GM12891 (cell line): ENCODE measurements at regions not wholly inside any gene's neighbourhood (a gene's known extent, or its start where the extent isn't known, plus 50 kb on each side); places are given as distances from the start of the nearest gene placed in this dataset.

ENCODE experiments used
- DNase-seq: peaks from one replicate; pipeline ENCODE4 v3.0.0; 2011; ENCODE audit warnings: low spot score; ENCODE audit not compliant: insufficient read length
- FAIRE-seq: peaks from 2 replicates; lab custom pipeline; 2011; peaks lifted over from hg19 to GRCh38; lab: Jason Lieb, UNC
- PAX5 ChIP-seq: IDR thresholded peaks from 2 replicates; pipeline ENCODE4 v1.6.1; 2011; ENCODE audit warnings: low read length, moderate library complexity, mild to moderate bottlenecking; ENCODE audit not compliant: insufficient read depth, severe bottlenecking
- POLR2A ChIP-seq: IDR thresholded peaks from 2 replicates; pipeline ENCODE4 v1.6.1; 2011; ENCODE audit warnings: low read depth, low read length, control low read depth
- POLR2AphosphoS5 ChIP-seq: IDR thresholded peaks from 2 replicates; pipeline ENCODE4 v1.6.1; 2011; ENCODE audit warnings: low read depth, low read length, control low read depth
- POU2F2 ChIP-seq: IDR thresholded peaks from 2 replicates; pipeline ENCODE4 v1.6.1; 2011; ENCODE audit warnings: low read depth, mild to moderate bottlenecking, control low read depth, low read length, moderate library complexity
- SPI1 ChIP-seq: IDR thresholded peaks from 2 replicates; pipeline ENCODE4 v1.6.1; 2011; ENCODE audit warnings: low read depth, low read length, control low read depth
- TAF1 ChIP-seq: IDR thresholded peaks from 2 replicates; pipeline ENCODE4 v1.6.1; 2011; ENCODE audit warnings: low read depth, low read length, control low read depth

- TF ChIP-seq POU2F2 = no peak
- no peak for TF ChIP-seq TAF1
- no peak for TF ChIP-seq POLR2A
- TF ChIP-seq POLR2AphosphoS5 = no peak
- TF ChIP-seq PAX5 = no peak
- TF ChIP-seq SPI1 = no peak
- no peak for DNase-seq
- no peak for FAIRE-seq
Measured at GRCh38 chr10:64973391-64973790, 1452.2 kb downstream of the REEP3 start.

GRCh38 chr10:64976150-64976549 lies 1454.9 kb downstream of the REEP3 start:
- DNase-seq (no peak), FAIRE-seq (no peak)
- no peak for TF ChIP-seq PAX5
- no peak for TF ChIP-seq POLR2A
- no peak for TF ChIP-seq TAF1
- no peak for TF ChIP-seq POLR2AphosphoS5
- TF ChIP-seq SPI1 = no peak
- no peak for TF ChIP-seq POU2F2

GRCh38 chr10:64977915-64978314 lies 1456.7 kb downstream of the REEP3 start:
- FAIRE-seq (no peak), DNase-seq (no peak)
- TF ChIP-seq SPI1 (no peak), POU2F2 (no peak), POLR2A (no peak), TAF1 (no peak), PAX5 (no peak), POLR2AphosphoS5 (no peak)

- DNase-seq = no peak
- no peak for TF ChIP-seq TAF1
- TF ChIP-seq POLR2A = no peak
- TF ChIP-seq POU2F2 = no peak
- no peak for TF ChIP-seq SPI1
- no peak for TF ChIP-seq PAX5
- no peak for TF ChIP-seq POLR2AphosphoS5
- FAIRE-seq = no peak
Measured at GRCh38 chr10:64996886-64997285, 1475.7 kb downstream of the REEP3 start.

GRCh38 chr10:65010845-65011244 lies 1489.6 kb downstream of the REEP3 start:
- DNase-seq (no peak), FAIRE-seq (no peak)
- TF ChIP-seq SPI1 = no peak
- no peak for TF ChIP-seq PAX5
- TF ChIP-seq TAF1 = no peak
- TF ChIP-seq POLR2A = no peak
- no peak for TF ChIP-seq POU2F2
- no peak for TF ChIP-seq POLR2AphosphoS5

- FAIRE-seq (no peak), DNase-seq (no peak)
- TF ChIP-seq POU2F2 = no peak
- TF ChIP-seq SPI1 = no peak
- TF ChIP-seq PAX5 = no peak
- TF ChIP-seq TAF1 = no peak
- TF ChIP-seq POLR2AphosphoS5 = no peak
- TF ChIP-seq POLR2A = no peak
Measured at GRCh38 chr10:65017523-65017922, 1496.3 kb downstream of the REEP3 start.

- DNase-seq (no peak), FAIRE-seq (no peak)
- TF ChIP-seq PAX5 (no peak), POU2F2 (no peak), TAF1 (no peak), POLR2AphosphoS5 (no peak), POLR2A (no peak), SPI1 (no peak)
Measured at GRCh38 chr10:65024886-65025285, 1503.7 kb downstream of the REEP3 start.

GRCh38 chr10:65030263-65030662 lies 1509.1 kb downstream of the REEP3 start:
- no peak for DNase-seq
- no peak for FAIRE-seq
- no peak for TF ChIP-seq TAF1
- no peak for TF ChIP-seq PAX5
- no peak for TF ChIP-seq POLR2A
- TF ChIP-seq POLR2AphosphoS5 = no peak
- no peak for TF ChIP-seq POU2F2
- TF ChIP-seq SPI1 = no peak

GRCh38 chr10:65032867-65033769 lies 1511.9 kb downstream of the REEP3 start:
- FAIRE-seq (no peak), DNase-seq (no peak)
- no peak for TF ChIP-seq TAF1
- TF ChIP-seq POLR2AphosphoS5 = no peak
- no peak for TF ChIP-seq POU2F2
- no peak for TF ChIP-seq PAX5
- no peak for TF ChIP-seq POLR2A
- TF ChIP-seq SPI1 = no peak
